ENCODE measurements at regions not wholly inside any gene's neighbourhood (a gene's known extent, or its start where the extent isn't known, plus 50 kb on each side); places are given as distances from the start of the nearest gene placed in this dataset.

- Histone ChIP-seq H3K4me3 (replicated peaks in 1 of 4; ENCODE audit: control extremely low read depth in 1 of 4, insufficient read depth in 1 of 4, low read depth in 3 of 4, low read length in 4 of 4) (no peak overlapping the region), H2AFZ (ENCODE audit: low read length) (no peak overlapping the region), H3K4me2 (ENCODE audit: extremely low read depth, insufficient read depth, low read length) (no peak overlapping the region), H3K79me2 (ENCODE audit: control insufficient read depth, insufficient read depth, low read length) (no peaks in the 10 kb centered on the region), H3K9me3 (ENCODE audit: control insufficient read depth, insufficient read depth, low read depth, low read length) (no peaks in the 10 kb centered on the region), H3K27me3 (ENCODE audit: control insufficient read depth, insufficient read depth, low read length) (no peaks in the 10 kb centered on the region), H3K9ac (ENCODE audit: insufficient read depth, low read length) (no peak overlapping the region), H3K4me1 (ENCODE audit: control insufficient read depth, extremely low read depth, insufficient read depth, low read length) (no peaks in the 10 kb centered on the region), H3K36me3 (ENCODE audit: control insufficient read depth, insufficient read depth, low read length) (no peaks in the 10 kb centered on the region), H3K27ac (ENCODE audit: insufficient read depth, low read length) (no peak overlapping the region), H4K20me1 (ENCODE audit: control insufficient read depth, extremely low read depth, insufficient read depth, low read length) (no peaks in the 10 kb centered on the region)
- no peak for DNase-seq (ENCODE audit: low read depth in 2 of 2)
- no peak for TF ChIP-seq EZH2 (IDR thresholded peaks at IDR 0.05; ENCODE audit: low read length, missing control alignments)
- TF ChIP-seq, protein P1, sequence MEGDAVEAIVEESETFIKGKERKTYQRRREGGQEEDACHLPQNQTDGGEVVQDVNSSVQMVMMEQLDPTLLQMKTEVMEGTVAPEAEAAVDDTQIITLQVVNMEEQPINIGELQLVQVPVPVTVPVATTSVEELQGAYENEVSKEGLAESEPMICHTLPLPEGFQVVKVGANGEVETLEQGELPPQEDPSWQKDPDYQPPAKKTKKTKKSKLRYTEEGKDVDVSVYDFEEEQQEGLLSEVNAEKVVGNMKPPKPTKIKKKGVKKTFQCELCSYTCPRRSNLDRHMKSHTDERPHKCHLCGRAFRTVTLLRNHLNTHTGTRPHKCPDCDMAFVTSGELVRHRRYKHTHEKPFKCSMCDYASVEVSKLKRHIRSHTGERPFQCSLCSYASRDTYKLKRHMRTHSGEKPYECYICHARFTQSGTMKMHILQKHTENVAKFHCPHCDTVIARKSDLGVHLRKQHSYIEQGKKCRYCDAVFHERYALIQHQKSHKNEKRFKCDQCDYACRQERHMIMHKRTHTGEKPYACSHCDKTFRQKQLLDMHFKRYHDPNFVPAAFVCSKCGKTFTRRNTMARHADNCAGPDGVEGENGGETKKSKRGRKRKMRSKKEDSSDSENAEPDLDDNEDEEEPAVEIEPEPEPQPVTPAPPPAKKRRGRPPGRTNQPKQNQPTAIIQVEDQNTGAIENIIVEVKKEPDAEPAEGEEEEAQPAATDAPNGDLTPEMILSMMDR (conservative IDR thresholded peaks at IDR 0.05 in 1 of 2, IDR thresholded peaks at IDR 0.05 in 1 of 2; ENCODE audit: low read depth in 1 of 2, low read length in 2 of 2) = no peak
Observed at GRCh38 chr10:117694190-117694589, 151.6 kb downstream of the EMX2 start.

DNA sequence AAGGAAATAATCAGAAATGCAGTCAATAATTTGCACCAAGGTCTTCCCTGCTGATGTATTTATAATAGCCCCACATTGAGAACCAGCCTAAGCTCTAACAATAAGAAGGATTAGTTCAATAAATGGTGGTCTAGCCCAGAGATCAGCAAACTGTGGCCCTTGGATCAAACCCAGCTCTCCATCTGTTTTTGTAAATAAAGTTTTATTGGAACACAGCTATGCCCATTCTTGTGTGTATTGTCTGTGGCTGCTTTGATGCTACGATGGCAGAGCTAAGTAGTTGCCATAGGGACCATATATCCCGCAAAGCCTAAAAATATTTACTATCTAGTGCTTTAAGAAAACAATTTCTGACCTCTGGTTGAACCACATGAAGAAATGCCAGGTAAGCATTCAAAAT, 154.9 kb downstream of the EMX2 start:
- no peaks in the 10 kb centered on the region for H3K79me2 ChIP-seq (ENCODE audit: control insufficient read depth, insufficient read depth, low read length)
- no peaks in the 10 kb centered on the region for H3K36me3 ChIP-seq (ENCODE audit: control insufficient read depth, insufficient read depth, low read length)
- no peaks in the 10 kb centered on the region for H3K4me1 ChIP-seq (ENCODE audit: control insufficient read depth, extremely low read depth, insufficient read depth, low read length)
- H3K4me2 ChIP-seq (ENCODE audit: extremely low read depth, insufficient read depth, low read length) = no peak overlapping the region
- H4K20me1 ChIP-seq (ENCODE audit: control insufficient read depth, extremely low read depth, insufficient read depth, low read length) = no peaks in the 10 kb centered on the region
- no peak for TF ChIP-seq EZH2 (IDR thresholded peaks at IDR 0.05; ENCODE audit: low read length, missing control alignments)
- H3K27me3 ChIP-seq (ENCODE audit: control insufficient read depth, insufficient read depth, low read length) = no peaks in the 10 kb centered on the region
- H3K4me3 ChIP-seq (replicated peaks in 1 of 4; ENCODE audit: control extremely low read depth in 1 of 4, insufficient read depth in 1 of 4, low read depth in 3 of 4, low read length in 4 of 4) = no peak overlapping the region
- no peak overlapping the region for H3K27ac ChIP-seq (ENCODE audit: insufficient read depth, low read length)
- no peak overlapping the region for H2AFZ ChIP-seq (ENCODE audit: low read length)
- H3K9me3 ChIP-seq (ENCODE audit: control insufficient read depth, insufficient read depth, low read depth, low read length) = no peaks in the 10 kb centered on the region
- DNase-seq (ENCODE audit: low read depth in 2 of 2) = no peak
- no peak overlapping the region for H3K9ac ChIP-seq (ENCODE audit: insufficient read depth, low read length)

GRCh38 chr10:117698809-117699208, 156.3 kb downstream of the EMX2 start:
- Histone ChIP-seq H4K20me1 (ENCODE audit: control insufficient read depth, extremely low read depth, insufficient read depth, low read length) (no peaks in the 10 kb centered on the region), H3K36me3 (ENCODE audit: control insufficient read depth, insufficient read depth, low read length) (no peaks in the 10 kb centered on the region), H3K9me3 (ENCODE audit: control insufficient read depth, insufficient read depth, low read depth, low read length) (no peaks in the 10 kb centered on the region), H3K9ac (ENCODE audit: insufficient read depth, low read length) (no peak overlapping the region), H3K27ac (ENCODE audit: insufficient read depth, low read length) (no peak overlapping the region), H2AFZ (ENCODE audit: low read length) (no peak overlapping the region), H3K27me3 (ENCODE audit: control insufficient read depth, insufficient read depth, low read length) (no peaks in the 10 kb centered on the region), H3K4me2 (ENCODE audit: extremely low read depth, insufficient read depth, low read length) (no peak overlapping the region), H3K79me2 (ENCODE audit: control insufficient read depth, insufficient read depth, low read length) (no peaks in the 10 kb centered on the region), H3K4me3 (replicated peaks in 1 of 4; ENCODE audit: control extremely low read depth in 1 of 4, insufficient read depth in 1 of 4, low read depth in 3 of 4, low read length in 4 of 4) (no peak overlapping the region), H3K4me1 (ENCODE audit: control insufficient read depth, extremely low read depth, insufficient read depth, low read length) (no peaks in the 10 kb centered on the region)
- TF ChIP-seq, protein P1 (conservative IDR thresholded peaks at IDR 0.05 in 1 of 2, IDR thresholded peaks at IDR 0.05 in 1 of 2; ENCODE audit: low read depth in 1 of 2, low read length in 2 of 2) = no peak
- no peak for TF ChIP-seq EZH2 (IDR thresholded peaks at IDR 0.05; ENCODE audit: low read length, missing control alignments)
- no peak for DNase-seq (ENCODE audit: low read depth in 2 of 2)
